ENCODE measurements at regions not wholly inside any gene's neighbourhood (a gene's known extent, or its start where the extent isn't known, plus 50 kb on each side); places are given as distances from the start of the nearest gene placed in this dataset.

GRCh38 chr9:23577611-23578010 lies 248.4 kb downstream of the ELAVL2 start:
- H2AFZ ChIP-seq (replicated peaks): no peak overlapping the region
- no peak overlapping the region for H3K4me2 ChIP-seq
- no peak overlapping the region for H3K27ac Mint-ChIP-seq
- no peaks in the 10 kb centered on the region for H3K9me3 ChIP-seq (ENCODE audit: low read depth)
- no peaks in the 10 kb centered on the region for H3K27me3 Mint-ChIP-seq (ENCODE audit: insufficient read depth, low read depth)
- DNase-seq (ENCODE audit: low spot score): no peak
- H4K20me1 ChIP-seq (ENCODE audit: low read depth): no peaks in the 10 kb centered on the region
- TF ChIP-seq EZH2 (IDR thresholded peaks at IDR 0.05) (no peak), EZH2phosphoT487 (IDR thresholded peaks at IDR 0.05) (no peak), CTCF (IDR thresholded peaks at IDR 0.05) (no peak)
- H3K27me3 ChIP-seq: no peaks in the 10 kb centered on the region
- H3K36me3 ChIP-seq: no peaks in the 10 kb centered on the region
- no peak overlapping the region for H3K4me3 Mint-ChIP-seq
- no peak overlapping the region for H3K4me3 ChIP-seq
- no peaks in the 10 kb centered on the region for H3K36me3 Mint-ChIP-seq
- peaks cover 9% of the 10 kb centered on the region for H3K4me1 ChIP-seq
- H3K9me3 Mint-ChIP-seq: no peaks in the 10 kb centered on the region
- H3F3A ChIP-seq (ENCODE audit: low read depth): no peaks in the 10 kb centered on the region
- H3K4me1 Mint-ChIP-seq: peaks cover 10% of the 10 kb centered on the region
- no peaks in the 10 kb centered on the region for H3K79me2 ChIP-seq (ENCODE audit: low read depth)
- H3K27ac ChIP-seq: no peak overlapping the region
- no peak overlapping the region for H3K9ac ChIP-seq

- no peaks in the 10 kb centered on the region for H3K36me3 Mint-ChIP-seq
- H4K20me1 ChIP-seq (ENCODE audit: low read depth): no peaks in the 10 kb centered on the region
- no peak overlapping the region for H3K4me2 ChIP-seq
- H3K9me3 Mint-ChIP-seq: no peaks in the 10 kb centered on the region
- no peak overlapping the region for H3K4me3 ChIP-seq
- H3K4me3 Mint-ChIP-seq: no peak overlapping the region
- no peaks in the 10 kb centered on the region for H3K9me3 ChIP-seq (ENCODE audit: low read depth)
- no peaks in the 10 kb centered on the region for H3K36me3 ChIP-seq
- no peaks in the 10 kb centered on the region for H3K4me1 ChIP-seq
- no peak for DNase-seq (ENCODE audit: low spot score)
- TF ChIP-seq EZH2phosphoT487 (IDR thresholded peaks at IDR 0.05) (no peak), EZH2 (IDR thresholded peaks at IDR 0.05) (no peak), CTCF (IDR thresholded peaks at IDR 0.05) (no peak)
- H3K27me3 Mint-ChIP-seq (ENCODE audit: insufficient read depth, low read depth): peaks cover 2% of the 10 kb centered on the region
- no peaks in the 10 kb centered on the region for H3K79me2 ChIP-seq (ENCODE audit: low read depth)
- H3K9ac ChIP-seq: no peak overlapping the region
- H3F3A ChIP-seq (ENCODE audit: low read depth): no peaks in the 10 kb centered on the region
- no peak overlapping the region for H3K27ac ChIP-seq
- no peaks in the 10 kb centered on the region for H3K4me1 Mint-ChIP-seq
- no peak overlapping the region for H3K27ac Mint-ChIP-seq
- H2AFZ ChIP-seq (replicated peaks): no peak overlapping the region
- H3K27me3 ChIP-seq: no peaks in the 10 kb centered on the region
These were observed 244.1 kb downstream of the ELAVL2 start for GRCh38 chr9:23581931-23582330.

GRCh38 chr9:23582836-23583235 lies 243.2 kb downstream of the ELAVL2 start:
- Histone ChIP-seq H3K27ac (no peak overlapping the region), H3K79me2 (ENCODE audit: low read depth) (no peaks in the 10 kb centered on the region), H4K20me1 (ENCODE audit: low read depth) (no peaks in the 10 kb centered on the region), H3F3A (ENCODE audit: low read depth) (no peaks in the 10 kb centered on the region), H3K4me2 (no peak overlapping the region), H3K9ac (no peak overlapping the region), H3K27me3 (no peaks in the 10 kb centered on the region), H3K9me3 (ENCODE audit: low read depth) (no peaks in the 10 kb centered on the region), H3K4me1 (no peaks in the 10 kb centered on the region), H2AFZ (replicated peaks) (no peak overlapping the region), H3K36me3 (no peaks in the 10 kb centered on the region), H3K4me3 (no peak overlapping the region)
- peaks cover 2% of the 10 kb centered on the region for H3K27me3 Mint-ChIP-seq (ENCODE audit: insufficient read depth, low read depth)
- no peaks in the 10 kb centered on the region for H3K36me3 Mint-ChIP-seq
- no peaks in the 10 kb centered on the region for H3K9me3 Mint-ChIP-seq
- H3K4me3 Mint-ChIP-seq: no peak overlapping the region
- no peaks in the 10 kb centered on the region for H3K4me1 Mint-ChIP-seq
- no peak for DNase-seq (ENCODE audit: low spot score)
- H3K27ac Mint-ChIP-seq: no peak overlapping the region
- TF ChIP-seq CTCF (IDR thresholded peaks at IDR 0.05): no peak
- no peak for TF ChIP-seq EZH2 (IDR thresholded peaks at IDR 0.05)
- no peak for TF ChIP-seq EZH2phosphoT487 (IDR thresholded peaks at IDR 0.05)

GRCh38 chr9:23586906-23587305 lies 239.1 kb downstream of the ELAVL2 start:
- Histone ChIP-seq H3K36me3 (no peaks in the 10 kb centered on the region), H2AFZ (replicated peaks) (no peak overlapping the region), H3K4me3 (no peak overlapping the region), H3K9ac (no peak overlapping the region), H3K27me3 (no peaks in the 10 kb centered on the region), H3K4me2 (no peak overlapping the region), H3K9me3 (ENCODE audit: low read depth) (no peaks in the 10 kb centered on the region), H4K20me1 (ENCODE audit: low read depth) (no peaks in the 10 kb centered on the region), H3F3A (ENCODE audit: low read depth) (no peaks in the 10 kb centered on the region), H3K4me1 (peaks cover 10% of the 10 kb centered on the region), H3K27ac (no peak overlapping the region), H3K79me2 (ENCODE audit: low read depth) (no peaks in the 10 kb centered on the region)
- H3K27me3 Mint-ChIP-seq (ENCODE audit: insufficient read depth, low read depth): peaks cover 2% of the 10 kb centered on the region
- no peak for DNase-seq (ENCODE audit: low spot score)
- no peak overlapping the region for H3K27ac Mint-ChIP-seq
- no peaks in the 10 kb centered on the region for H3K9me3 Mint-ChIP-seq
- TF ChIP-seq EZH2phosphoT487 (IDR thresholded peaks at IDR 0.05) (no peak), CTCF (IDR thresholded peaks at IDR 0.05) (no peak), EZH2 (IDR thresholded peaks at IDR 0.05) (no peak)
- no peaks in the 10 kb centered on the region for H3K36me3 Mint-ChIP-seq
- no peak overlapping the region for H3K4me3 Mint-ChIP-seq
- H3K4me1 Mint-ChIP-seq: peaks cover 3% of the 10 kb centered on the region

Data from neural progenitor cell (in vitro differentiated cells).